ENCODE measurements at regions not wholly inside any gene's neighbourhood (a gene's known extent, or its start where the extent isn't known, plus 50 kb on each side); places are given as distances from the start of the nearest gene placed in this dataset.

GRCh38 chr16:52171481-52171880 lies 375.5 kb downstream of the TOX3 start:
- no peak for TF ChIP-seq EZH2 (IDR thresholded peaks at IDR 0.05)
- no peak for TF ChIP-seq POLR2AphosphoS5 (IDR thresholded peaks at IDR 0.05; ENCODE audit: borderline replicate concordance, low read depth, low read length)

All from SK-N-MC (cell line).